ENCODE measurements at regions not wholly inside any gene's neighbourhood (a gene's known extent, or its start where the extent isn't known, plus 50 kb on each side); places are given as distances from the start of the nearest gene placed in this dataset.

DNA sequence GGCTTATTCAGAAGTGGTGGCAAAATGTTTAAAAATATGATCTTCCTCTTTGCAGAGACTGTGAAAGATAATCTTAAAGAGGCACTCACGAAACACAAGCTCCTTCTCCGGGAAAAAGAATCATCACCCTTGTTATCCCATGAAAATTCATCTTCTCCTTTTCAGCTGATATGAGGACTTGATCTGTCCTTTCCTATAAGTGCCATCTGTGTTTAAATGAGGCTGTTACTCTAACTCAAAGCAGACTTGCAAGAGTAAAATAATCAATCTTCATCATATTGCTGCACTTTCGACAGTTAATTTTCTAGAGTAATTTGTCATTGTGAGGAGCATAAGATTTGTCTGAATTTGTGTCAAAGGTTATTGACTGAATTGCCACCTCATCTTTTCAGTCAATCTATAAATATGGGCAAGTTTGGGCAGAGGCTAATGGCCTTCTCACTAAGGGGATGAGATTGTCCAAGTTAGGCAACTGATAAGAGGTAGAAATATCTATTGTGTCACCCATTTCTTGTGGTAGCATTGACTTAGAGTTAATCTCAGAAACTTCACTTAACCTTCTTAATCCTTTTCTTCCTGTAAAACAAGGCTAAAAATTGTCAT lies 452.9 kb downstream of the GRXCR1 start:
- DNase-seq (ENCODE audit: low spot score): no peak

DNA sequence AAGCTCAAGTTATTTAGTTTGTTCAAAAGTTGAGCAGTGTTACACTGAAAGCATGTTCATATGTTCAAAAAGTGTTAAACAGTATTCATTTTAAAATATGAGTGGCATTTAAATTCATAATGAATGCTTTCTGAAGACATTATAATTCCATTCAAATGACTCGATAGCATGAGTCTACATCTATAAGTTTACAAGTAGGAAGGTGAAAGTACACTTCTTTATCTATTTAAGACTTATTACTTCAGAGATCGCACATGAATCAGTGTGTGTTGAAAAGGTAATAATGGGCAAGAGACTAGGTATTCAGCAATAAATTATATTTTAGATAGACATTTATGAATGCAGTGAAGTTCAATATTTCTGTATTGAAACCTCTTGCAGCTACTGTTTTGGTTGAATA lies 456.1 kb downstream of the GRXCR1 start:
- no peak for DNase-seq (ENCODE audit: low spot score)

DNA sequence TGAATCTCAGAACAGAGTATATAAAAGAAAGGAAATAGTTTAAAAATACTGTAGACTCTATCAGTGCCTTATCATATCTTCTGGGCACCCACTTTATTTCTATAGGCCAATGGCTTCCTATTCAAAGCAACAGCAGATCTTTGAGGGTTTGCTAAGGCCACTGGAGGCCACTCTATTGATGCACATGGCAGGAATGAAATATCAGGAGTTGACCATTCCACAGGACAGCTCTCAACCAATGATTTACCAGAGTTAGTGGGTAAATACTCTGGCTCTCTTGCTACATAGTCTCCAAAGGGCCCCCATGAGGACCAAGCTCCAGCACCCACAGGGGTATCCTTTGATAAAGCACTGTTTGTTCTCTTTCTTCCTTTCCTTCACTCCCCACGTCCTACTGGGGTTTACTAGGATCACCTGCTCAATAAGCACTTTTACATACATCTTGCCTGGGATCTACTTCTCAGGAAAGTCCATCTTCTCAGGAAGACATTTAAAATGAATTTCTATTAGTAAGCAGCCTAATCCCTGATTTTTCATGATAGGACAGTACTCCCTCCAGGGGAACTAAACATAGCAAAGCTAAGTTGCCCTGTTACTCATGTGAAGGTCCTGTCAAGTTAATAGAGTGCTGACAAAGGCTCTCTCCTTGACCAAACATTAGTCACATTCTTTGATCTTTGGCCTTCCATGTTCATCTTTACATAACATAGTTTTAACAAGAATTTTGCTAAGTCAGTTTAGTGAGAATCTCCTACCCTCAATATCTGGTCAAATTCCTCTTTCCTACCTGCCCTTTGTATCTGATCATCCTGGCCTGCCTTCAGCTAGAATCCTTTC lies 459.7 kb downstream of the GRXCR1 start:
- no peak for DNase-seq (ENCODE audit: low spot score)

DNA sequence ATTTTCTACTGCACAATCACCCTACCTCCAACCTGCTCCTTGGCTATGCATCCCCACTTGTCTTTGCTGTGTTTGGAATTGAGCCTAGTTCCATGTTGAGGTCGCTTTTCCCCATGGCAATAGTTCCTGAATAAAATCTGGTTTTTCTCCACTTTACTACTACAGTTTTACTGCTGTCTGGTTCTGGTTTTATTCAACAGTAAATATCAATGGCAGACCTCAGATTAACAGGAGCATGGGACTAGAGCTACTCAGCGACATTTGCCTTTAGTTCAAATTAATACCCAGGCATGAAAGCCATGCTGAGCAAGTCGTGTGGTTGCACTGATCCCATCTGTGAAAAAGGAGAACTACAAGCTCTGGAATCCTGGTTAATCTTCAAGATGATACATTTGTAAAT lies 460.3 kb downstream of the GRXCR1 start:
- DNase-seq (ENCODE audit: low spot score): no peak

DNA sequence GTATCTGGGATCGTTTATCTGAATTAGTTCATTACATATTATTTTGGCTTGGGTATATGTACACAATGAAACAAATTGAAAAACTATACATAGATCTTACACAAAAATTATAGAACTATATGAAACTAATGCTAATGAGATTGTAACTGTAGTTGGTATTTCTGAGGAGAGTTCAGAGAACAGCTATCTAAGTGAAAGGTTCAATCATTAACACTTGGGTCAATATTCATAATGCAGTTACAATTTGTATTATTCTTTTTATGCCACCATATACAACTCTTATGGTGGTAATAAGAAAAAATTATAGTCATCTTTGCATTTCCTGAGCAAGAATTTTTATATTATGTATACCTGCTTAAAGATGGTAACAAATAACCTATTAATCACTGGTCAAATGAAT lies 461.0 kb downstream of the GRXCR1 start:
- no peak for DNase-seq (ENCODE audit: low spot score)

DNA sequence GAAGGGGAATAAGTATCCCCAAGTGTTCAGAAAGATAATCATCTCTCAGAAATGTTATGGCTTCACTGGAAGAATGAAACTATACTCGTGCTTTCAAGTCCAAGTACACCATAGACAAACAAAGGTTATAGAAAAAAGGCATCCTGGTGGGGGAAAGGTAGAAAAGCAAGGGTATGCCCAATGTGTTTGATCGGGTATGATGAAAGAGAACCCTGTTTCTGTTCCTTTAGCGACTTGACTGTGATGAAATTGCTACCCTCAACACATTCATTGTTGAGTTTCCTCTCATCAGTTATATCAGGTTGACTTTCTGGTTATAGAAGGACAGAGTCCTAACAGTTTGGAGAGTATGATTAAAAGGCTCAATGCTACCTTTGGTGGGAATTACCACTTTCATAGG lies 464.3 kb downstream of the GRXCR1 start:
- no peak for DNase-seq (ENCODE audit: low spot score)

DNA sequence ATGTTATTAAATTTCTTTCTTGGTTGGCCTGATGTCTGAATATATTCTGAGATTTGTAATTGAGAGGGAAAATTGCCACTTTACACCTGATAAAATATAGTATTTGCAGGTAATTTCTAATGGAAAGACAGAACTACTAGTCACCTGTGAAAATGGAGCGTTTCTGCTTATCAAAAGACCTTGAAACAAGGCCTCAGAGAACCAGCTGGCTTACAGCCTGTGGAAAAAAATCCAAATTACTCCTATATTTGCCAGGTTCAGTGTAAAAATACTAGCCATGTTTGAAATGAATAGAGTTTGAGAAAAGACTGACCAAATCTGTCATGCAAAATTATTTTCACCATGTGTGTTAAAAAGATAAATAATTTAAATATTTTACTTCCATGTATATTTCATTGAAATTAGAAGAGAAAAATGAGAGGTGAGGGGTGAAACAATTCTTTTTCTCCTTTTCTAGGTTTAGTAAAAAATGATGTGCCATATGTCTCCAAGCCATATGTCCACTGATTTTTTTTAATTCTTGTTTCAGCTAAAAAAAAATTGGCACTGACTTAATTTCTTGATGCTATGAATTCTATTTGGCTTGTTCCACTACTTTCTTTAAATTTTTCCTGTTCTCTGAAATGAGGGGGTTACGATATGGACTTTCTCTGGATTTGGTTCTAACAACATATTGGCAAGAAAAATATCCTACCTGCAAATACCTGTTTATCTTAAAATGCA lies 464.9 kb downstream of the GRXCR1 start:
- no peak for DNase-seq (ENCODE audit: low spot score)

DNA sequence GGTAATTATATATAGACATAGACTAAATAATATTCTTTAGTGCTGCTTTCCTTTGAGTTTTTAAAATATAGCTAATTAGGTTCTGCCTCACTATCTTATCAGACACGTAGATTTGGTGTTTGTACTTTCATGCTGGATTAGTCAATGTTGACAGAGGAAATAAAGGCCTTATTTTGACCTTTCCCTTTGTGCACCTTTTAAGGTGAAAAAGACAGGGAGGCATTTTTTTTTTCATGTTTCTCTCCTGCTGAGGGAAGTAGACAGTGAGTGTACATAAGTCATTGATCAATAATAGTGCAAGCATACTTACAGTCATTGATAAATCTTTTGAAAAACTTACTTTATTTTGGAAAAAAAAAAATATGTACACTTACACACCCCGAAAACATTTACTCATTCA lies 467.8 kb downstream of the GRXCR1 start:
- no peak for DNase-seq (ENCODE audit: low spot score)

DNA sequence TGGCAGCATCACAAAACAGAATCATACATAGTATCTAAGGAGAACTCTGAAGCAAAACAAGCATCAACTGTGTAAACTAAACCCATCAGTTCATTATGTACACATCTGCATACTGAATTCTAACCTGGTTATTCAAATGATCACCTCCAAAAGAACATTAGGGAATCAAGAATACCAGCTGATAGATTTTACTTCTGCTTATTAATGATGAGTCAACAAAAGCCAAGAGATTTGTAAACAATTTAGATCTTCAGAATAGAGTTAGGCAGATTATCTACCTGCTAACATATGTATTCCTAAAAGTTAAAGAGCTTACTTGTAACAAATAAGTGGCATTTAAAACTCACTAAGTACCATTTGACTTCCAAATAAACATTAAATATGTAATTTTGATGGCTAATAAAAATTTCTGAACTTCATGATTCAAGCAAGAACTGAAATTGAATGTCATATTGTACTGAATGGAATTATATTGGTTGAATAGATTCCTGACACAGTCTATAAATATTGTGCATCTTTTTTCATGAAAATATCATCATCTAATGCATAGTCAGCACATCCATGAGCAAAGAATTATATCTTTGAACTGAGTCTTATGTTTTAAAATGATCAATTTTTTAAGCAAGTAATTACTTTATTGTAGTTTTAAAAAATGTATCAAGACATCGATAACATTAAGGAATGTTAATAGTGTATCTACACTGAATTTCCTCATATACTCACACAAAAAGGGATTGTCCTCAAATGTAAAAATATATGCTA lies 470.5 kb downstream of the GRXCR1 start:
- DNase-seq (ENCODE audit: low spot score): no peak

DNA sequence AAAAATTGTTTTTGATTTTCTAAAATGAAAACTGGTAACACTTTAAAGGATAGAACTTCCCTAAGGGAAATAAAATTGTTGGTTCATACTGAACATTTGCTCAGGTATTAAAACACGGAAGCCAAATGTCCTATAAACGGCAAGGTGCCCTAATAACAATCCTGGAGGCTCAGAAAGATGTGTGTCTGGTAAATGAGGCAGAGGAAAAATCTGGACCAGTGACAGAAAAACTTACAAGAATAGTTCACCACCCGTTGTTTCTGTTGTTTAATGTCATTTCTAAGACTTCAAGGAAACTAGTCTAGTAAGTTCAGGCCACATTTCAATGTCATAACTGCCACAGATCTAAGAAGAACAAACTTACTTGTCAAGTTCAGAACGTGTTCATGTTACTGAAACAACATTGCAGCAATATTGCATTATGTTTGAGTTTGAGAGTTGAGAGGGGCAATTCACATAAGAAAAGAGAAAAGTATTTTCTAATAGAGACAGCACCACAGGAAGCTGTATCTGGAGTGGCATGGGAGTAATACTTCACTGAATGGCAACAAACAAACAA lies 476.6 kb downstream of the GRXCR1 start:
- DNase-seq (ENCODE audit: low spot score): no peak

DNA sequence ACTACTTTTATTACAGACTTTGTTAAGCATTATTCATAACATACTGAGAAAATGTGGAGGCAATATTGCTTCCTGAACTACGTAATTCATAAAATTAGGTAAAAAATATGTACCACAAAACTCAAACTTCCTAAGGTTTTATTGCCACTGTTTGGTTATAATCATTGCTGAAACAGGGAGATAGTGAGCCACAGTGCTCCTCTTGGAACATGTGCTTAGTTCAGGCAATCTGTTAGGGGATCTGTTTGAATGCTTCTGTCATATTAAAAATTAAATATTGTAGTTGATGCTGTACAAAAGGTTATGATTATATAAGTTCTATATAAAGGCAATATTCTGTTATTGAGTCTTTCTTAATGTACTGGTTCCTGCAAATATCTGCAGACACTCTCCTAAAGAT lies 480.7 kb downstream of the GRXCR1 start:
- DNase-seq (ENCODE audit: low spot score): no peak

DNA sequence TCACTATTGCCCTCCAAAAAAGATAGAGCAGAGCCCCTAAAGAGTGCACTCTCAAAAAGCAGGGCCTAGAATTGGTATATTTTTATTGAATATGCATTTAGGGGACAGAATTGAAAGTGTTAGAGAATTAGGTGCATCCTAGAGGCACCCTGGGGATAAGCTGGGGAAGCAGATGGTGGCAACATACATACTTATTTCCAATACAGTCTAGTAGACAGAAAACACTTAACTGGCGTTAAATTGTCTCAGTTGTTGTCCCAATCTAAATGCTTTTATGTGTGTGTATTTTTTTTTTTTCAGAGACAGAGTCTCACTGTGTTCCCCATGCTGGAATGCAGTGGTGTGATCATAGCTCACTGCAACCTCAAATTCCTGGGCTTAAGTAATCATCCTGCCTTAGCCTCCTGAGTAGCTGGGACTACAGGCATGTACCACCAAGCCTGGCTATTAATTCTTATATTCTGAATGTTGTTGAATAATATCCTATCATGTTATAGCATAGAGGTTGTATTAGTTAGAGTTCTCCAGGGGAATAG lies 481.8 kb downstream of the GRXCR1 start:
- DNase-seq (ENCODE audit: low spot score): no peak

DNA sequence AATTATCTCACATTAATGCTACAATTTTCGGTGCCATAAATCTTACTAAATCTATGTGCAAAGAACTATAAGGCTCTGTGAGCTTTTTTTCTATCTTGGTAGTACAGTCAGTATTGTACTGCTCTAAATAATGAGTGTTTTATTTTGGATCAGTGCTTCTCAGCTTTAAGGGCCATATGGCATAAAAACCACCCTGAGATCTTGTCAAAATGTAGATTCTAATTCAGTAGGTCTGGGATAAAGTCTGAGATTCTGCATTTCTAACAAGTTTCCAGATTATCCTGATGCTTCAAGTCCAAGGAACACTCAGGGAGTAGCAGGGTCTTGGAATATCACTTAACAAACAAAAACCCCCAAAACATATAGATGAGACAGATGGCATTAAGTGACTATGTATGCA lies 486.5 kb downstream of the GRXCR1 start:
- no peak for DNase-seq (ENCODE audit: low spot score)

DNA sequence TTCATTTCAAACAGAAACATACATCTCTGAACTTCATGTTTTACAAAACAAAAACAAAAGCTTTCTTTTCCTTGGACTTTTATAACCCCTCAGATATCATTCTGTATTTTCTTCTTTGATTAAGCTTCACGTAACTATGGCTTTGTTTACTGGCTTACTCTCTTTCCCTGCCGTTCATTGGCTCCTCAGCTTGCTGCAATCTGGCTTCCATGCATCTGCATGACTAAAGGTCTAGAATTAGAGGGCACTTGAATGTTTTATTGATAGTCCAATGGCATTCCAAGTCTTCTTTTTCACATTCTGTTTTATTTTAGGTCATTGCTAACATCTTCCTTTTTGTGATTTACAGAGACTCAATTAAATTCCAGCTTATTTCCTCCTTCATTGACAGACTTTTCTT lies 487.6 kb downstream of the GRXCR1 start:
- no peak for DNase-seq (ENCODE audit: low spot score)

DNA sequence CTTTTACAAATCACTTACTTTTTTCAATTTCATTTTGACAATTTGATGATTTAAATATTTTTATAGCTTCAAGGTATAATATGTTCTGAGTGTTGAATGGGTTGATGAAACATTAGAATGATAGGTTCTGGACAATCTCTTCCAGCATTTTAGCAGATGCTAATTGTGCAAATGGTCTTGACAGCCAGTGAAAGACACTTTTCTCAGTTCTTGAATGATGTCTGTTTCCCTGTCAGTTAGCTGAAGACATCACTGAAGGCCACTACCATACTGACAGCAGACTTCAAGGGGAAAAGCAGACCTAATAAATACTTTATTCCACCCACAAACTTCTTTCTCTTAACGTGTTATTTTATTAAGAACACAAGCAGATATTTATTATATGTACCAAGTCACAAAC lies 498.6 kb downstream of the GRXCR1 start:
- no peak for DNase-seq (ENCODE audit: low spot score)

DNA sequence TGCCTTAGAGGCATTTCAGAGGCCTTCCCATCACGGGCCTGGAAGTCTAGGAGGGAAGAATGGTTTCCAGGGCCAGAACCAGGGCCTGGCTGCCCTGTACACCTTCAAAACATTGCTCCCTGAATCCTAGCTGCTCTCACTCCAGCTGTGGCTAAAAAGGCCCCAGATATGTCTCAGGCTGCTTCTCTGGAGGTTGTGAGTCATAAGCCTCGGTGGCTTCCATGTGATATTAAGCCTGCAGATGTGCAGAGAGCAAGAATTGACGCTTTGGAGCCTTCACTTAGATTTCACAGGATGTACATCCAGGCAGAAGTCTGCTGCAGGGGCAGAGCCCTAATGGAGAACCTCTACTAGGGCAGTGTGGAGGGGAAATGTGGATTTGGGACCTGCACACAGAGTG lies 502.5 kb downstream of the GRXCR1 start:
- no peak for DNase-seq (ENCODE audit: low spot score)

DNA sequence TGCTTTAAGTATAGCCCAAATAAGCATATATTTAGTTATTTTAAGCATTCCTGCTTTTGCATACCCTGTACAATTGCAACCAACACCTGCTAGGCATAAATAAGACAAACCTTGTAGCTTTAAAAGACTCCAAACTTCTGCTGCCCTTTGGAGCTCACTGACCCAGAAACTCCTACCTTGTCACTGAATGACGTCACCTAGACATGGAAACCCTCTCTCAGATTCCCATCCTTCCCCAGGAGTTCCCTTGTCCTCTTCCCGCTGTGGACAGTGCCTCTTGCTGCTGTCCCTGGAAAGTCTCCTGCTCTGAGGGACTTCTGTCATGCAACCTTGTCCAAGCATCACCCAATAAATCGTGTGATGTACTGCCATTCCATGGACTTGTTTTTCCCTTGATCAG lies 507.2 kb downstream of the GRXCR1 start:
- DNase-seq (ENCODE audit: low spot score): no peak

DNA sequence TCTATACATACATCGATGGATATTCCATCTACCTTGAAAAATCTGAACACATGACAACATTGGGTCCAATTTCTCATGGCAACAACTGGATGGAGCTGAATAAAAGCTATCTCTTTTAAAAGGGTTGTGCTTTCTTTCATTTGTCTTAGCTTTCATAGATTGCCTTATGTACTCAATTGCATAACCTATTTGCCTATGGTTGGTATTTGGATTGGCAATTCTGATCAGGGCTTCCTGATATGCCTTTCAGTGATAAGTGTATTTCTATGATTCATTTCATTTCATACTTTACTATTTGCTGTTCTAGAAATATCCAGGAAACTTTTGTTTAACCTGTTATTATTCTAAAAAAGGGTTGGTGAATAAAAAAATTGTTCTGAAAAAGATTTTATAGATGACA lies 509.9 kb downstream of the GRXCR1 start:
- DNase-seq (ENCODE audit: low spot score): no peak

DNA sequence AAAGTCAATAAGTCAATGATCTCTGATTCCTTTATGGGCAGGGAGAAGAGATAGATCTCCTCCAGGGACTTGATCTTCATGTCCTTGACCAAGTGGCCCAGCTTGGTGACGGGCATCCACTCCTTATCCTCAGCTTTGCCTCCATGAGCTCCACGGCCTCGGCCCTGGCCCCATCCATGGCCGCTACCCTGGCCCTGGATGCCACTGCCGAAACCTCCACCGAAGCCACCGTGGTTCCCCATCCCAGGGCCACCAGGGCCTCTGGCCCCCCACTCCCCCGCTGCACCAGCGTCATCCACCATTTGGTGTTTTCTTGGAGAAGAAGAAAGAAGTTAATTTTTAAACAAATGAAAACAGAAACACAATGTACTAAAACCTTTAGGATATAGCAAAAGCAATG lies 518.1 kb downstream of the GRXCR1 start:
- DNase-seq (ENCODE audit: low spot score): no peak

DNA sequence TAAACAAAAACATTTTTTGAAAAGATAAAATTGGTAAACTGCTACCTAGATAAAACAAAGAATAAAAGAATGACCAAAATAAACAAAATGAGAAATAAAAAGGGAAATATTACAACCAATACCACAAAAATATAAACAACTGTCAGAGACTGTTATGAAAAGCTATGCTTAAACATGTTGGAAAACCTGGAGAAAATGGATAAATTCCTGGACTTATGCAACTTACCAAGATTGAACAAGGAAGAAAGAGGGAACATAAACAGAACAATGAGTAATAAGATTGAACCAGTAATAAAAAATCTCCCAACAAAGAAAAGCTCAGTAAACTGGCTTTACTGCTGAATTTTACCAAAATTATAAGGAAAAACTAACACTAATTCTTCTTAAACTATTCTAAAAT lies 518.7 kb downstream of the GRXCR1 start:
- no peak for DNase-seq (ENCODE audit: low spot score)

DNA sequence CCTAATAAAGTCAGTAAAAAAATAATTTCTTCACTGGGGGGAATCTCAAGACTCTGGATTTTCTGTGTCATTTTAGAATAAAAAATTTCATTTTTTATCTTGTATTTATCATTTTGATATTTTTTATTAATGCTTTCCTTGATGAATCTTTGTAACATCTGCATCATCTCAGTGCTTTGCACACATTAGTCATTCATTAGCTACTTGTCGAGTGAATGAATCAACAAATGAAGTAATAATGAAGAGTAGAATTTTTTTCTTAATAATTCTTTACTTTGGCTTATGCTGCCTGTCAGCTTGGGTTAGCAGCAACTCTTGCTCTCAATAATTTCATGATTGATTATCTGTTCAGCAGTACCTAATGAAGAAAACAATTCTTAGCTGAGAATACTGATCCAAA lies 530.8 kb downstream of the GRXCR1 start:
- no peak for DNase-seq (ENCODE audit: low spot score)

DNA sequence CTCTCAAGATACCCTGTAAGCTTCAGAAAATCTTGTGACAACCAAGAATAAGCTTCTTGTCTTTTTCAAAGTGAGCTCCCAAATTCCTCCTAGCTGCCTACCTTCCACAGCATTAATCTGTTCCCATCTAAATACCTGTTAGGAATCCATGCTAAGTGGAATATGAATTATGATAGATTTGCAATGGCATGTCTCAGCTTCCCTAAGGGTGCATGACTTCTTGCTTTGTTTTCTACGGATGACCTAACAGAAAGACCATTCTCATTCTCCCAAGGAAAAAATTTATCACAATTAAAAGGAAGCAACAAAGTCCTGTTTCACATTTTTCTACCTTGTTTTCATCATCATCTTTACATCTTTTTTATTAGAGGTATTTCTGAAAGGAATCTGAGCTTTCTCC lies 532.7 kb downstream of the GRXCR1 start:
- no peak for DNase-seq (ENCODE audit: low spot score)
